ENCODE measurements at regions not wholly inside any gene's neighbourhood (a gene's known extent, or its start where the extent isn't known, plus 50 kb on each side); places are given as distances from the start of the nearest gene placed in this dataset.

DNA sequence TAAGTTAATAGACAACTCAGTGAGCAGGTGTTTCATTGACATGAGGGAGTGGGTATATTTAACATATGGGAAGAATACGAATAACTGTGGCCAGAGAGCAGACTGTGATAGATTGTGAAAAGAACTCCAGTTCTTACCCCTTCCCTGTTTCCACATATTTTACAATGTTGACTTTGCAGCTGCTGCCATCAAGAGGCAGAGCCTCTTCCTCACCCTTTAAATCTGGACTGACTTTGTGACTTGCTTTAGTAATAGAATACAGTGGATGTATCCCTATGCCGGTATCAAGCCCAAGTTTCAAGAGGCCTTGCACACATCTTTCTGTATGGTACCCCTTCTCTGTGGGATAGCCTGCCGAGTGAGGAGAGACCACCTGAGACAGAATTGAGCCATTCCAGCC lies 356.7 kb downstream of the ETNK1 start:
- intact Hi-C loops (cut with DNase I; ENCODE audit: low total_unique reads), result no loop called here
- Histone ChIP-seq H3K9me3 (no peaks in the 10 kb centered on the region), H3K27ac (no peak overlapping the region), H3K36me3 (no peaks in the 10 kb centered on the region), H3K4me1 (peaks cover 0 to 15% (median 0%) of the 10 kb centered on the region in 4 donors), H3K4me3 (no peak overlapping the region), H3K27me3 (no peaks in the 10 kb centered on the region)
- TF ChIP-seq, protein P1, sequence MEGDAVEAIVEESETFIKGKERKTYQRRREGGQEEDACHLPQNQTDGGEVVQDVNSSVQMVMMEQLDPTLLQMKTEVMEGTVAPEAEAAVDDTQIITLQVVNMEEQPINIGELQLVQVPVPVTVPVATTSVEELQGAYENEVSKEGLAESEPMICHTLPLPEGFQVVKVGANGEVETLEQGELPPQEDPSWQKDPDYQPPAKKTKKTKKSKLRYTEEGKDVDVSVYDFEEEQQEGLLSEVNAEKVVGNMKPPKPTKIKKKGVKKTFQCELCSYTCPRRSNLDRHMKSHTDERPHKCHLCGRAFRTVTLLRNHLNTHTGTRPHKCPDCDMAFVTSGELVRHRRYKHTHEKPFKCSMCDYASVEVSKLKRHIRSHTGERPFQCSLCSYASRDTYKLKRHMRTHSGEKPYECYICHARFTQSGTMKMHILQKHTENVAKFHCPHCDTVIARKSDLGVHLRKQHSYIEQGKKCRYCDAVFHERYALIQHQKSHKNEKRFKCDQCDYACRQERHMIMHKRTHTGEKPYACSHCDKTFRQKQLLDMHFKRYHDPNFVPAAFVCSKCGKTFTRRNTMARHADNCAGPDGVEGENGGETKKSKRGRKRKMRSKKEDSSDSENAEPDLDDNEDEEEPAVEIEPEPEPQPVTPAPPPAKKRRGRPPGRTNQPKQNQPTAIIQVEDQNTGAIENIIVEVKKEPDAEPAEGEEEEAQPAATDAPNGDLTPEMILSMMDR (IDR thresholded peaks at IDR 0.05), result no peak
- DNase-seq, result no peak

DNA sequence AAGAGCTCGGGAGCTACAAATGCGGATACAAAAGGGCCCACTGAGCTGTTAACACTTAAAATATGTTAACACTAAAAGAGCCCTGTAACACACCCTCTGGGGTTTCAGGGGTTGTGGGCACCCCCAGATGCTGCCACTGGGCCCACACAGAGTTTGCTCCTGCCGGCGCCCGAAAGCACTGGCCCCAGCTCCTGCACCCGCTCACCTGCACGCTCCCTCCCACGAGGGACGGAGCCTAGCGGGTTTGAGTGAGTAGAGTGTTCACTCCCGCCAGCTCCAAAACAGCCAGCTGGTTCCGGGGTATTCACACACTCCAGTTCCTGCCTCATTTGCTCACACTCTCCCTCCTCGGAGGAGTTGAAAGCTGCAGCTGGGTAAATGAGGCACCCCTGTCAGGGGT lies 357.7 kb downstream of the ETNK1 start:
- Histone ChIP-seq H3K9me3 (no peaks in the 10 kb centered on the region), H3K36me3 (no peaks in the 10 kb centered on the region), H3K27ac (no peak overlapping the region), H3K4me3 (no peak overlapping the region), H3K4me1 (peaks cover 0 to 15% (median 0%) of the 10 kb centered on the region in 4 donors), H3K27me3 (no peaks in the 10 kb centered on the region)
- TF ChIP-seq, protein P1 (IDR thresholded peaks at IDR 0.05), result no peak
- DNase-seq, result no peak
- intact Hi-C loops (cut with DNase I; ENCODE audit: low total_unique reads), result no loop called here

DNA sequence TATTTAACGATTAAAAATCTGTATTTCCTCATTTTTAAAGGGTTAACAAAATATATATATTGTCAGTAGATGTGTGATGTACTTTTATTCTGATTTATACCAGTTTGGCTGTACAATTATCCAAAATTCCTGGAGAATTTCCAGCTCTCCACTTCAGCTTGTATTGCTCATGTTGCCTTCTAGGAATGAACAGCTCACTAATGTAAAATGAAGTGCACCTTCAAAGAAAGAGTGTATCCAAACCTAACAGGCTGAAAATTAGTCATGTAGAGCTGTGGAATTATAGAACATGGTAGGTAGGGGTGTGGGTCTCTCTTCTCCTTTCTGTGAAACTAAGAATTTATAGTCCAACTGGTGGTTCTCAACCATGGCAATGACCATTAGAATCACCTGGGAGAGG lies 362.0 kb downstream of the ETNK1 start:
- Histone ChIP-seq H3K36me3 (no peaks in the 10 kb centered on the region), H3K27me3 (no peaks in the 10 kb centered on the region), H3K4me1 (peaks cover 0 to 3% (median 0%) of the 10 kb centered on the region in 4 donors), H3K9me3 (no peaks in the 10 kb centered on the region), H3K4me3 (no peak overlapping the region), H3K27ac (no peak overlapping the region)
- intact Hi-C loops (cut with DNase I; ENCODE audit: low total_unique reads), result no loop called here
- TF ChIP-seq, protein P1 (IDR thresholded peaks at IDR 0.05), result no peak
- no peak for DNase-seq

DNA sequence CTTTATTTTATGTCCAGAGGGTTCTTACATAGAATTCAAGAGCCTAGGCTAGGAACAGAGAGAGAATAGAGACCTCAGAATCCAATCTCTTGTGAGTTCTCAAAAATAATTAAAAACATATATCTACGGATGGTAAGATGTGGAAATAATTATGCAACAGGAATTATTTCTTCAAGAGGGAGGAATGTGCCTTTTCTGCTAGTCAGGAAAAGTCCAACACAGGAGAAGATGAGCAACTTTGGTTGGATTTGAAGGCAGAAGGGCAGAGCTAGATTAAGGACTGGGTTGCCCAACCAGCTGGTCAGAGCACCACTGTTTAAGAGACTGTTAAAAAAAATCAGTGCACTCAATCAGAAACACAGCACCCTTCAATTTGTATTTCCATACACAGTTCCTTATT lies 365.5 kb downstream of the ETNK1 start:
- intact Hi-C loops (cut with DNase I; ENCODE audit: low total_unique reads), result no loop called here
- DNase-seq, result no peak
- Histone ChIP-seq H3K4me3 (no peak overlapping the region), H3K4me1 (peaks cover 0 to 3% (median 0%) of the 10 kb centered on the region in 4 donors), H3K9me3 (no peaks in the 10 kb centered on the region), H3K36me3 (no peaks in the 10 kb centered on the region), H3K27me3 (no peaks in the 10 kb centered on the region), H3K27ac (no peak overlapping the region)
- TF ChIP-seq, protein P1 (IDR thresholded peaks at IDR 0.05), result no peak

DNA sequence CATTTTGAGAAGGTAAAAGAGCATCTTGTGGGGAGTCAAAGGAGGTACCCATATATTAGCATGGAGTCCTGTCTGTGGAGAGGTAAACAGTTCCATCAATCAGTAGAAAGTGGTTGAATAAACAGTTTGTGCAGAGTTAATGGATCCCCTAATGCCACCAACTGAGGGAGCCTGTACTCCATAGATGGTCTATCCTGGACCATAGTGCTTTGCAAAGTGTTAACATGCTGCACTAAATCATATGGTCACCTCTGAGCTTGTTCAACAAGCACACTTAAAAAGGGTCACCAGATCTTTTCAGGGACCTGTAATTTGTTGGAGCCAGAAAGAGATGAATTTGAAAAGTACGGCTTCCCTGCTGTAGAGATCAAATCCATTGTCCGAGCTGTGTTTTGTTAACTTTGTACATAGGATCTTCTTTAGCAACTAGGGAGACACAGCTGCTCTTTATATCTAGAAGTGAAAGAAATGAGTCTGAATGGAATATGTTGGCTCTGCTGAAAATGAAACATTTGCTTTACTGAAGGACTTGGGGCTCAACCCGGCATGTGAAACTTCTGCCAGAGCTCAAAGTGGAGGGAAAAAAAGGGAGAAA lies 366.4 kb downstream of the ETNK1 start:
- no peaks in the 10 kb centered on the region for H3K9me3 ChIP-seq
- intact Hi-C loops (cut with DNase I; ENCODE audit: low total_unique reads), result no loop called here
- TF ChIP-seq, protein P1 (IDR thresholded peaks at IDR 0.05), result no peak
- no peaks in the 10 kb centered on the region for H3K36me3 ChIP-seq
- no peak overlapping the region for H3K27ac ChIP-seq
- H3K27me3 ChIP-seq, result no peaks in the 10 kb centered on the region
- no peak for DNase-seq
- H3K4me1 ChIP-seq, result peaks cover 0 to 3% (median 0%) of the 10 kb centered on the region in 4 donors
- H3K4me3 ChIP-seq, result no peak overlapping the region

Measured in tibial artery (tissue), 4 donors.